CD4-positive, alpha-beta T cell treated with Interleukin-4 for 1 hour (primary cell): ENCODE measurements at regions not wholly inside any gene's neighbourhood (a gene's known extent, or its start where the extent isn't known, plus 50 kb on each side); places are given as distances from the start of the nearest gene placed in this dataset.

Experiments used
- DNase-seq, 2 donors: peaks; one replicate each; pipeline ENCODE4 v3.0.0-alpha.2; 2020 to 2022

DNA sequence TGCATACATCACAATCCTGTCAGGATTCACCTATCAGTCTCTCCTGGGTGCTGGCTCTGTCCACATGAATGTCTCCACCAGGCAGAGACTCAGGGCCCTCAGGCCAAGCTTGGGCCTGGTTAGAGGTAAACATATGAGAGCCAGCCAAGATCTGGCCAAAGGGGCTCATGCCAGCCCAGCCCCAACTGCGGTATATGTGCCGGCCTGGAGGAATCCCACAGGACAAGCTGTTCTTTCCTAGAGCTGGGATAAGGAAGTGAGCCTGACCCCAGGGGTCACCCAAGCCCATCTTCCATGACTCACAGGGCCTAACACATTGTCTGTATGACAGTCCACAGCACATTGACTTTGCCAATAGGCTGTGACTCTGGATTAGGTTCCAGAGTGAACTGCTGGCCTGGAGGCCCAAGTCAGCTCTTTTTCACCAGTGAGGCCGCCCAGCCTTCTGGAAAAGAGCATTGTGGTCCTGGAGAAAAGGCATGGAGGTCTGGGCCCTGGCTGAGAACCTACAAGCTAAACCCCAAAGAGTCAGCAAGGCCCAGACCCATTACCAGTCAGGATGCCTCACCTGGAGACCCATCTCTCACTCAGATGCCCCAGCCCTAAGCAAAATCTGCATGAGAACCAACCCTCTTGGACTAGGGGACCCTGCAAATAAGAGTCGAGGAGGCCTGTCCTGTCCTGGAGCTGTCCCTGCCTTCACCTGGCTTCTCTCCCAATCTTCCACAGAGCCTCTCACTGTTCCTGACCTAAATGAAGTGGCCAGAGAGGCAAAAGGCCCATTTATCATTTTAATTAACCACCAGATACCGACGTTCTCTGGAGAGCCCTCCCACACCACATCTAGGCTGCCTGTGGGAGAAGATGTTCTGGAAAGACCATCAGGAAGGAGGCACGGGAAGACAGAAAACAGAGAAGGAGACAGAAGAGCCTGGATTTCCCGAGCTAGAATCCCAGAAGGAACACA lies 120.9 kb upstream of the PKDCC start:
- no peak for DNase-seq

DNA sequence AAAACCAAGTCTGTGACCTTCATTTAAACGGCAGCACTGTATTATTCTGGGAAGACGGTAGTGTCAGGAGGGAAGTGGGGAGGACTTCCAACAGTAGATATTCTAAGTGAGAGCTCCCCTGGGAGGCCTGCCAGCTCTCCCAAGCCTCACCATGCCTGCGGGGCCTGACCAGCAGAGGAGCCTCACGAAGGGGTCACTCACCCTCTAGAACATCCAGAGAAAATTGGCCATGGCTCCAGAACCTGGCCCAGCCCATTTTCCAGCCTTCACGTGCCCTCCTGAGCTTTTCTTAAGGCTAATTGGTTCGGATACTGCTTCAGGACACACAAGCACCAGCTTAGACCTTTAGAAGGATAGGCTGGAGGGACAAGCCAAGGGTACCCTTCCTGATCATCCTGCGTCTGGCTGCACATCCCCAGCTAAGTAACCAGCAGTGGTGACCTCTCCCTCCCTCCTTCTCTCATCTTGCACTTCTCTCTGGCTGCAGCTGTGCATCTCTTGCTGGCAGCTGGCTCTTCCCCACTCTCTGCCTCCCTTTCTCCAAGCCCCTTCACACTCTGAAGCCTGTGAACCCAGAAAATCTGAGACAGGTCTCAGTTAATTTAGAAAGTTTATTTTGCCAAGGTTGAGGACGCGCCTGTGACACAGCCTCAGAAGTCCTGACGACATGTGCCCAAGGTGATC lies 120.1 kb upstream of the PKDCC start:
- DNase-seq, result no peak

DNA sequence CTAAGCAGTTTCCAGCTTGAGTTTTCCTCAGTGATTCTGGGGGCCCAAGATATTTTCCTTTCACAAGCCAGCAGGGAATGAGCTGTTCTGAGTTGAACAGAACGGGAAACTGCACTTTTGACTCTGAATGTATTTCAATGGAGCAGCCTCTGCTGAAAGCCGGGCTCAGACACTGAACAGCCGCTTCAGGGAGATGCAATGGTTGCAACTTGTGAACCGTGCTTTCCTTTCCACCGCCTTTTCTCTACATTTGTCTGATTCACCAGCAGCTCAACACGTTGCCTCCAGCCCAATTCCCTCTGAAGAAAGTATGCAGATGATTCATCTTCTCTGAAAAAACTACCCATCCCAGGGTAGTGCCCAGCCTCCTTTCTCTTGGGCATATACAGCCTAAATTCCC lies 119.3 kb upstream of the PKDCC start:
- no peak for DNase-seq

DNA sequence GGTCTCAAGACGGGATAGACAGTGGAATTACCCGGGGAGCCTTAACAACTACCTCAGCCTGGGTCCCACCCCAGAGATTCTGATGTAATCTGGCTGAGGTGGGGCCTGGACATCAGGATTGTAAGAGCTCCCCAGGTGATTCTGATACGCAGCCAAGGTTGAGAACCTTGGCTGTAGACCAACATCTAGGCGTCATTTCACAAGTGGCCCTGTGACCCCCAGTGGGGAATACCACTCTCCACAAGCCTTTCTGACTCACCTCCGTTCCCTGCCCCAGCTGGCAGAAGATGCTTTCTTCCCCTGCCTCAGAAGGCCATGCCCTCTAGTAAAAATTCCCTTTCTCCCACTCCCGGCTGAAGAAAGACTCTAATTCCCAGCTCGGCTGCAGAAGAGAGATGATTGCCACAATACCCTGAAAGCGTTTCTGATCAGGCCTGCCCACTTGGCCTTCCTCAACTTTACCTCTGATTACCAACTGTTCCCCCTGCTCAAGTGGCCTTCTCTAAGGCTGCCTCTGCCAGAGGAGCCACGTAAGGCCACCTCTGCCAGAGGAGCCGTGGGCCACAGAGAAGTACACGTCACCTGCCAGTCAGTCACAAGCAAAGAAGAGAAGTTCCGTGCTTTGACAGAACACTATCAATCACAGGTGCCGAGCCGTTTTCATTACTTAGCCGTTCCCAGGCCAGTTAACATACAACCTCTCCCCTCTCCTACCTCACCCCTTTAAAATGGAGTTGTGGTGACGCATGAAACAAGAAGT lies 116.8 kb upstream of the PKDCC start:
- no peak for DNase-seq

DNA sequence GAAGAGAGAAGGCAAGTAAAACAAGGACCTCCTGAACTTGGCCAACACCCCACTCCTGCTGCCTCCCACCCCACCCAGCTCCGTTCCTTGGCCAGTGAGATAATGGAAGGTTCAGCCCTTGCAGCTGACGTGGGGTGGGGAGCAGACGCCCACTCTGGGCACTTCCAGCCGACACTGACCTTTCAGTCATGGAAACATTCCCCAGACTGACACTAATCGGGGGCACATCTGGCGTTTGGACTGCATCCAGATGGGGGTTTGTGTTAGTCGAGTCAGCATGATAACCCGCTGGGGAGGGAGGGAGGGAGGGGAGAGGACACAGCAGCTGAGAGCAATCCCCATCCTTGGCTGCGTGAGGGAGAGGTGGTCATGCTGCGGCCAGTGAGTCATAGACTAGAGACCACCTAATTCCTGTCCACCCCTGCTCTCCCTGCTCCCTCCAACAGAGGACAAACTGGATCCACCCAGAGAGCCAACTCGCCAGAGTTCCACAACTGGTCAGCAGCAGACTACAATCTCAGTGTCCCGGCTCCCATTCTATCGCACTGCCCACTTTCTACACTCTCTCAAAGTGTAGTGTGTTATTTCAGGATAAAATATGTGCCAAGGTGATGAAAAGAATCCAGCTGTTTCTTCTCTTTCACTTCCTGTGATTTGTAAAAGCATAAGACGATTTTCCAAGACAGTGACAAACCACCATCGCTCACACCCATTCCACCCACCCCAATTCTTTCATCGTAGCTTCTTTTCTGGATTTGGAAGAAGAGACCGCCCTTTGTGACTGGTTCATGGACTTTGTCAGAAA lies 115.4 kb upstream of the PKDCC start:
- no peak for DNase-seq

DNA sequence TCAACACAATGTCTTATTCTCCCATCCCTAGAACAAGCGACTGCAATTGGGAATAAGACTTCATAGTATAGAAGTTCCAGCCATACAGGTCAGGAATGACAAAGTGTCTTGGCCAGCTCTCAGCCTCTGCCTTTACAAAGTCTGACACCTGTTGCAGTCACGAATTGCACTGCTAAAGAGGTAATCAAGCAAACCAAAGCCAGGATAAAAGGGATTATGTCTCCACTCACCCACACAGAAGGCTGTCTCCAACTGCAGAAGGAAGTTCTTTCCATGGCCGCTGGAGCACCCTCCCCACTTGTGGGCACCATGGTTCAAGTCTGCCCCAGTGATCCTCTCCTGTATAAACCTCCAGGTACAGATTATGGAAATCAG lies 114.8 kb upstream of the PKDCC start:
- no peak for DNase-seq

DNA sequence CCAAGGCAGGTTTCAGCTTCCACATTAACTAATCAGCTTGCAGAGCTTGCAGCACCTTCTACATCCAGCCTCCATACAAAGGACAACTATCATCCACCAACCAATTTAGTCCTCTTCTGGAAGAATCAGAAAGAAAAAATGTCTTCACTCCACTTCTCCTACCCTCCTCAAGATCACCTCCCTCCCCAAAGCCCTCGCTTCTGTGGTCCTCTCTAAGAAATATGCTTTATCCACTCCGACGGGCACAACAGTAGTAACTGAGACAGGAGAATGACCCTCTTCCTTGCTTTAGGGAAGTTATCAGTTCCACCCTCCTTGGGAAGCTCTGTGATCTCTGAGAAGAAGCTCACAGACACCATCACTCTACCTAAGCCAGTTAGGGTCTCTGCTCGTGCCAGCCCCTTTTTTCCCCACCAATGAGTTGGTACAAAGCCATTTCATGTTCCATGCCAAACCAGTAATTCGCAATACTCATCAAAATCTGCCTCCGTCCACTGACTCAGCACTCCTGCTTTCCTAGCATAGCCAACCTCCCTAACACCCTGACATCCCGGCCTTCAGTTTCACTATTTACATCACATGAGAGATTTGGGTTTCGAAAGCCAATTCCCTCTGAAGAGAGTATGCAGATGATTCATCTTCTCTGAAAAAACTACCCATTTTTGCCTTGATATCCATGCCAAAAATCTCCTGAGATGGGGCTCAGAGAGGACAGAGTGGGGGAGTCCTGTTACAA lies 114.1 kb upstream of the PKDCC start:
- no peak for DNase-seq

- no peak for DNase-seq
These were observed 113.4 kb upstream of the PKDCC start for GRCh38 chr2:41934329-41934958.

DNA sequence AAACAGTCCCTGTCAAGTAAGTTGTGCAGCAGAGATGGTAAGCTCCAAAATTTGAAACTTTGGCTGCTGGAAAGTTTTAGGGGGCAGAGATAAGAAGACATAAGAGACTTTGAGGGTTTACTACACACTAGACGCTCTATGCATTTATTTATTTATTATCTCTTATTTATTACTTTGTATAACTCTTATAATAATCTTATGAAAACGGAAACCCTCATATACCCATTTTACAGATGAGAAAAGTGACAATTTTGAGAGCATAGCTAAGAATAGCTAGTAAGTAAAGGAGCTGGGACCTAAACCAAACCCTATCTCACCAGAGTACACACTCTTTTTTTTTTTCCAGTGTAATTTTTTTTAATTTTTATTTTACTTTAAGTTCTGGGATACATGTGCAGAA lies 112.8 kb upstream of the PKDCC start:
- no peak for DNase-seq

GRCh38 chr2:41935825-41936224 lies 112.0 kb upstream of the PKDCC start:
- DNase-seq, result no peak

DNA sequence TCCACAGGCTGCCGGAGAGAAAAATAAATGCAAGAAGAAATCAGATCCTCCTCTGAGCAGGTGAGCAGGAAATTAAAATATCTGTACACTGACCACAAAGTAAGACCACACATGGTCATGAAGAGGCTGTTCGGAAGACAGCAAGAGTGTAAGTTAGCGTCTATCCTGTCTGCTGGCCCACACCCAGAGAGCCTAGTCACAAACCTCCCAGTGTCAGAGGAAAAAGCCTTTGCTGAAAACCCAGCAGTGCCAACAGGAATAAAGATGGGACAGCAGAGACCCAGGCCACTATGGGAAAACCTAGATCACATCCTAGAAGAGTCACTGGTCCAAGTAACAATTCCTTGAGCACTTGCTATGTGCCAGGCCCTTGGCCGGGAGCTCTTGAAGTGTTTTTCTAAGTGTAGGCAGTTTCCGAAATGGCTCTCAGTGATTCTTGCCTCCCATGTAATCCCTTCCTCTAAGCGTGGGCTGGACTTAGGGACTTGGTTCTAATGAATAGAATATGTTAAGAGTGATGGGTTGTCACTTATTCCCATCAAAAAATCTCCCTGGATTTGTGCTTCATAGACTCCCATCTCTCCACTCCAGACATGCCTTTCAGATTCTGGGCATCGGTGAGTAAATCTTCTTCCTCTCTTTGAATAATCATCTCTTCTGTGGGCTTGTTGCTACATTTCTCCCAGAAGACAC lies 110.9 kb upstream of the PKDCC start:
- no peak for DNase-seq

DNA sequence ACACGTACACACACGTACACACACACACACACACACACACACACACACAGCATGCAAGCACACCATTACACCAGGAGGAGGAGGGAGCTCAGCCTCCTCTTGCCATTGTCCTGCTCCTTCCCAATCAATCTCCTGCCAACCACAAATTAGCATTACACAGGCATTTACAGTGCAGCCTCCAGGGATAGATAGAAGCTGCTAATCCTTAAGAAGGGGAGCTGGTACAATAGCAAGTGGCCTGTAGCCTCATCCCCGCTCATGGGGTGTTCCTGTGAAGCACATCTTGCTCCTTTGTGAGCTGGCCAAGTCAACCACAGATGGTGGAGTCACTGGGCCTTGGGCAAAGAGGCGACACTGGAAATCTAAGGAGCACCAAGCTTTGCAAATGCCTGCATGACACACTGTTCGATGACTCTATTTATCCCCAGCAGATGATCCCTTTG lies 110.3 kb upstream of the PKDCC start:
- no peak for DNase-seq

DNA sequence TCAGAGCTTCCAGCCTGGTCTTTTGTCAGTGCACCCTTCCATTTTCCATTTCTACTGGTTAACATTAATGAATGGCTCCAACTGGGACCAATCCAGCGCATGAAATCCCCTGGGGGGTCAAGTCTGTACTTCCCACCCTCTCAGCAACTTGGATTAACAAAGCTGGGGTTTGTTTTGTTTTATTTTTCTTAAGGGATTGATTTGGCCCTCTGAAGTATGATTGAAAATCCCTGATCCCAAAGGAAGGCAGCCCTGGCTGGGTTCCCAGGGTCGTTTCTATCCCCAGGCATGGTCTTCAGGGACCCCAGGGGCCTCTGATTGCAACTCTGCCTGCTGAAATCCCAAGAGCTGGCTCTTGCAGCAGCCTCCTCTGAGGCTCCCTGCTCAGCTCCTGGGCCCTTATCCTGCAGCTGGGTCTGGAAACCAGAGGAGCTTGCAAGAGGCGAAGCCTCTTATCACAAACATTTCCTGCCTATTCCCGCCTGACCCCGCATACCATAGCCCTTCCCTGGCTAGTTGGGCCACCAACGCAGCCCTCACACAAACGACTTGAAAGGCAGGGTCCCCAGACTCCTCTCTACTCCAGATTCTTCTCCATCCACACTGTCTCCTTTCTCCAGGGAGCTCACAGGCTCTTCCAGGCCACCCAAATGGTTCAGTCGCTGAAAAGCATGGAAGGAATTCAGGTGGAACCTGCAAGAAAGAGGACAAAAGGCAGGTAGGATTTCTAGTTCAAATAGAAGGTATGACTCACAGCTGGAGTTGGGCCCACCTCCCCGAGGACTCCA lies 109.7 kb upstream of the PKDCC start:
- no peak for DNase-seq

- DNase-seq, result no peak
These were observed 107.6 kb upstream of the PKDCC start for GRCh38 chr2:41940060-41940744.

DNA sequence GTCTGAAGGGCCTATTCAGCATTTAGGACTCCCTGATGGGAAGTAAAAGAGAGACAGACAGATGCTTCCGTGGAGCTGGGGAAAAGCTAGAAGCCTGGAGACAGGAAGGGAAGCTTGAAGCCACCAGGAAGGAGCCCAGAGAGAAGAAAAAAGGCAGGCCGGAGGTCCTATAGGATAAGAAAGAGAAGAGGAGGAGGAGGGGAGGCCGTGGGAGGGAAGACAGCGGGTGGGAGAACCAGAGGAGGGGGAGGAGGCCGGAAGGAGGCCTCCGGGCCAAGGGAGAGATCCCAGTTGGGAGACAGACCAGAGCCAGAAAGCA lies 107.1 kb upstream of the PKDCC start:
- no peak for DNase-seq

DNA sequence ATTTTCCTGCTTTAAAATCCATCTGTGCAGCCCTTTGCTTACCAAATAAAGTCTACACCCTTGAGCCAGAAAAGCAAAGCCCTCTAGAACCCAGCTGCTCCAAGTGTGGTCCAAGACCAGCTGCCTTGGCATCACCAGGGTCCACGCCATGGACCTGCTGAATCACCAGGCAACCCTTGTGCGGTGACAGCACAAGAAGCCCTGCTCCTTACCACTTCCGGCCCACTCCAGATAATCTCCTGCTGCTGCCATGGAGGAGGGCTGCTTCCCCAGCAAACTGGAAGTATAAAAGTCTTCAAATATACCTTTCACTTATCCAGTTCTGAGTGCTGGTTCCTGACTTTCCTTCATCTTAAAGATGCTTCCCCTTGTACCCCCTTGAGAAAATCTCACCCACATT lies 106.0 kb upstream of the PKDCC start:
- DNase-seq, result no peak

GRCh38 chr2:41942278-41942677 lies 105.5 kb upstream of the PKDCC start:
- no peak for DNase-seq

GRCh38 chr2:41943159-41943558 lies 104.7 kb upstream of the PKDCC start:
- no peak for DNase-seq

- no peak for DNase-seq
These were observed 103.5 kb upstream of the PKDCC start for GRCh38 chr2:41944220-41944880.
